ENCODE measurements at regions not wholly inside any gene's neighbourhood (a gene's known extent, or its start where the extent isn't known, plus 50 kb on each side); places are given as distances from the start of the nearest gene placed in this dataset.
"Not testable (repeated sequence)": the region's sequence is repeated elsewhere in the genome, so short reads cannot be mapped to it uniquely, and the experiment has no call there.

- not testable (repeated sequence) for H3K36me3 ChIP-seq (ENCODE audit: control insufficient read depth, insufficient read depth, low read length); H3K4me1 ChIP-seq (ENCODE audit: control insufficient read depth, insufficient read depth, low read length); H3K9ac ChIP-seq (ENCODE audit: low read depth, low read length); H3K27me3 ChIP-seq (ENCODE audit: control insufficient read depth, insufficient read depth, low read length); H3K4me3 ChIP-seq (ENCODE audit: low read depth, low read length); H3K9me3 ChIP-seq (ENCODE audit: control insufficient read depth, insufficient read depth, low read length)
These were observed 608.4 kb downstream of the ACTL7B start for GRCh38 chr9:108247391-108247790.

DNA sequence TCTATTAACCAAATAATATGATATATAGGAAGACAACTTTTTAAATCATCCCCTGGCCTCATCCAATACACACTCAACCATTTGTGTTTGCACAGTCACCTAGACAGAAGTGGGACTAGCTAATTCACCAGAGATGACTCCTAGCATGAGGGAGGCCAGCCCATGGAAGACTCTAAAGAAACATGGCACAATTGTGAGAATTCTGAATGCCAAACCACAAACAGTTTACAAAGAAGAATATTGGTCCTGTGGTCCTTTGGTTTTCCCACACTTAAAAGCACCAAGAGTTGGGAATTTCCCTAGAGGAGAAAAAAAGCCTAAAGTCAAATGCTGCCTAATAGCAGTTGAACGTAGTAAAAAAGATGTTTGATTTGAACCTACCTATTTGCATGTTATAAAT, 609.9 kb downstream of the ACTL7B start:
- Histone ChIP-seq H3K36me3 (ENCODE audit: control insufficient read depth, insufficient read depth, low read length) (no peaks in the 10 kb centered on the region), H3K27me3 (ENCODE audit: control insufficient read depth, insufficient read depth, low read length) (no peaks in the 10 kb centered on the region), H3K9me3 (ENCODE audit: control insufficient read depth, insufficient read depth, low read length) (no peaks in the 10 kb centered on the region), H3K4me1 (ENCODE audit: control insufficient read depth, insufficient read depth, low read length) (no peaks in the 10 kb centered on the region), H3K4me3 (ENCODE audit: low read depth, low read length) (no peak overlapping the region), H3K9ac (ENCODE audit: low read depth, low read length) (no peak overlapping the region)

DNA sequence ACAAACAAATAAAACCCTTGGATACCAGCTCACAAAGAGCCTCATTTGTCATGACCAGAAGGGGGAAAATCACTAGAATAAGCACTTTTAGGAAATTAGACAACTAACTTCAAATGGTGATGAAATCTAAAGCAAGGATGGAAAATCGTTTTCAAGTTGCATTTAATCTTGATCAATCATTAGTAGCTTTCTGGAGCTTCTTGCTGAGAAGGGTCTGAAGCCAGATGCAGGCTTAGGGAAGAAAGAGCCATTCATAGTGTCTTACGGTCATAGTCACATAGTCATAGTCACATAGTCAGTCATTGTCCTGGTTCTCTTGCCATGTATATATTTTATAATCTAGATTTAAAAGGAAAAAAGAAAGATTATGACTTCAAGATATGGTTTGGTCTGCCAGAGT, 610.5 kb downstream of the ACTL7B start:
- no peak overlapping the region for H3K9ac ChIP-seq (ENCODE audit: low read depth, low read length)
- no peak overlapping the region for H3K4me3 ChIP-seq (ENCODE audit: low read depth, low read length)
- no peaks in the 10 kb centered on the region for H3K9me3 ChIP-seq (ENCODE audit: control insufficient read depth, insufficient read depth, low read length)

DNA sequence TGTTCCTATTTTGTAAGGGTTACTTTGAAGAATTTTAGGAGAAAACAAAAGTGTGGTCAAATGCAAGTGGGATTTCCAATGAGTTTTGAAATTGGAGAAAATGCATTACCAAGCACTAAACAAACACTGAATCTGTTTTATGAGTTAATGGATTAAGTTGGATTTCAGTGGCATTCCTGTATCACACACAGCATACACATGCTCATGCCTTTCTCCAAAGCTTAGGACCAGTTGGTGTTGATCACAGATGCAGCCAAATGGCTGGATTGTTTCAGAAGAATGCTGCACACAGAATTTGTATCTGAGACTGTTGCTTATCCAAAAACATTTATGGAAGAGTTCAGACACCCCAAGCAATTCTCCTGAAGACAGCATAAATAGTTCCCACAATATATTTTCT, 611.1 kb downstream of the ACTL7B start:
- Histone ChIP-seq H3K9me3 (ENCODE audit: control insufficient read depth, insufficient read depth, low read length) (no peaks in the 10 kb centered on the region), H3K36me3 (ENCODE audit: control insufficient read depth, insufficient read depth, low read length) (no peaks in the 10 kb centered on the region), H3K4me1 (ENCODE audit: control insufficient read depth, insufficient read depth, low read length) (no peaks in the 10 kb centered on the region), H3K4me3 (ENCODE audit: low read depth, low read length) (no peak overlapping the region), H3K9ac (ENCODE audit: low read depth, low read length) (no peak overlapping the region), H3K27me3 (ENCODE audit: control insufficient read depth, insufficient read depth, low read length) (no peaks in the 10 kb centered on the region)

More for the DNA sequence above, 610.5 kb downstream of the ACTL7B start:
- Histone ChIP-seq H3K27me3 (ENCODE audit: control insufficient read depth, insufficient read depth, low read length) (no peaks in the 10 kb centered on the region), H3K36me3 (ENCODE audit: control insufficient read depth, insufficient read depth, low read length) (no peaks in the 10 kb centered on the region), H3K4me1 (ENCODE audit: control insufficient read depth, insufficient read depth, low read length) (no peaks in the 10 kb centered on the region)

DNA sequence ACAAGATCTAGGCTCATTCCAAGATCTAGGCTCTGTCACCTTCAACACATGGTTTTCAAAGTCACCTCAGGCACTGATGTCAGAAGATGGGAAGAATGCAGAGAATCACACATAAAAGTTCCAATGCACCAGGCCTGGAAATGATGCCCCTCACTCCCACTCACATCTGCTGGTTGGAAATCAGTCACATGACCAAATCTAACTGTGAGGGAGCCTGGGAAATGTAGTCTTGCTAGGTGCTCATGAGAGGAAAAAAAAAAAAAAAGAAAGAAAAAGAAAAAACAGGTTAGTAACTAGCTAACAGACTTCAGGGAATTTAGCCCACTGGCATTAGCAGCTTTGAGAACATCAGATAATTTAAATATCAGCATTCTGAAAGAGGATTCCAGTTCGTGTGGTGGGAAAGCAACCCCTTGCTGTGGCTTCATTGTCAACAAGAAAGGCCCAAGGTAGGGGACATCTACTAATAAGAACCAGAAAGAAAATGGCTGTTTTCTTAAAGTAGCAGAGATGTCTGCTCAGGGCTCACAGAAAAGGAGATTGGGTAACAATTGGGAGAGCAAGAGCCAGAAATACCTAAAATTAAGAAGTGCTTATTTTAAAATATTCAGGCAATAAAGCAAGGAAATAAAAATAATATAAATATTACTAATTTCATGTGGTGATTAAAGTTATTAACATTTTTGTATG, 614.3 kb downstream of the ACTL7B start:
- no peaks in the 10 kb centered on the region for H3K4me1 ChIP-seq (ENCODE audit: control insufficient read depth, insufficient read depth, low read length)

DNA sequence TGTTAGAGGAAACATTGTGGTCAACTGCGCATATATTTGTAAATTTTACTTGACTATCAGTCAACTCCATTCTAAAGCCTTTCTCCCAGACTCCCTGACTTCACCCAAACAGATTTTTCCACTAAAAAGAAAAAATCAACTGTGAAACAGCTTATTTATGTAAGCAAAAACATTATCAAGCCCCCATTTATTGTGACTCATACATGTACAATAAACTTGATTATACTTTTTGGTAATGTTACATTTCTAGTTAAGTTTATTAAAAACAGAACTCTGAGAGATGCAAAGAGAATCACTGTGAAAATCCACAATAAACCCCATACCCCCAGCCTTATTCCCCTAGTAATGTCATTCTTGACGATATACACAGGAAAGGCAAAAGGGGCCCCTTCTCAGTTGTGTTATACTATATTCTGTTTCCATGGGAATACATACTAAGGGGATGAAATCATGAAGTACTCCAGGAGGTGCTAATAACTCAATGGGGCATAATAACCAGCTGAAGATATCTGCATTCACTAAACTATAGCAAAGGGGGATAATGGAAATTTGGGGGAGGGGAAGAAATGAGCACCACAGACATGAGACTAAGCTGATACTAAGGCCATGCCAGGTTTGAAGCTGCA, 616.0 kb downstream of the ACTL7B start:
- no peaks in the 10 kb centered on the region for H3K27me3 ChIP-seq (ENCODE audit: control insufficient read depth, insufficient read depth, low read length)
- H3K4me3 ChIP-seq (ENCODE audit: low read depth, low read length): no peak overlapping the region
- H3K36me3 ChIP-seq (ENCODE audit: control insufficient read depth, insufficient read depth, low read length): no peaks in the 10 kb centered on the region
- no peaks in the 10 kb centered on the region for H3K4me1 ChIP-seq (ENCODE audit: control insufficient read depth, insufficient read depth, low read length)
- H3K9me3 ChIP-seq (ENCODE audit: control insufficient read depth, insufficient read depth, low read length): no peaks in the 10 kb centered on the region
- H3K9ac ChIP-seq (ENCODE audit: low read depth, low read length): no peak overlapping the region

More for the DNA sequence above, 614.3 kb downstream of the ACTL7B start:
- H3K27me3 ChIP-seq (ENCODE audit: control insufficient read depth, insufficient read depth, low read length): no peaks in the 10 kb centered on the region
- H3K9me3 ChIP-seq (ENCODE audit: control insufficient read depth, insufficient read depth, low read length): no peaks in the 10 kb centered on the region
- no peaks in the 10 kb centered on the region for H3K36me3 ChIP-seq (ENCODE audit: control insufficient read depth, insufficient read depth, low read length)
- H3K4me3 ChIP-seq (ENCODE audit: low read depth, low read length): no peak overlapping the region
- H3K9ac ChIP-seq (ENCODE audit: low read depth, low read length): no peak overlapping the region

DNA sequence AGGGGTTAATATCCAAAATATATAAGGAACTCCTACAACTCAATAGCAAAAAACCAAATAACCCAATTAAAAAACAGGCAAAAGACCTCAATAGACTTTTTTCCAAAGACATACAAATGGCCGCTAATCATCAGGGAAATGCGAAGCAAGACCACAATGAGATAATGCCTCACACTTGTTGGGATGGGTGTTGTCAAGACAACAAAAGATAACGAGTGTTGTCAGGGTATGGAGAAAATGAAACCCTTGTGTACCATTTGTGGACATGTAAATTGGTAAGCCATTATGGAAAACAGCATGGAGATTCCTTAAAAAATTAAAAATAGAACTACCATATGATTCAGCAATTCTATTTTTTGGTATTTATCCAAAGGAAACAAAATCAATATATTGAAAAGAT, 620.2 kb downstream of the ACTL7B start:
- Histone ChIP-seq H3K9me3 (ENCODE audit: control insufficient read depth, insufficient read depth, low read length) (no peaks in the 10 kb centered on the region), H3K27me3 (ENCODE audit: control insufficient read depth, insufficient read depth, low read length) (no peaks in the 10 kb centered on the region), H3K9ac (ENCODE audit: low read depth, low read length) (no peak overlapping the region), H3K4me3 (ENCODE audit: low read depth, low read length) (no peak overlapping the region), H3K36me3 (ENCODE audit: control insufficient read depth, insufficient read depth, low read length) (no peaks in the 10 kb centered on the region), H3K4me1 (ENCODE audit: control insufficient read depth, insufficient read depth, low read length) (no peaks in the 10 kb centered on the region)

- no peak overlapping the region for H3K9ac ChIP-seq (ENCODE audit: low read depth, low read length)
- no peaks in the 10 kb centered on the region for H3K27me3 ChIP-seq (ENCODE audit: control insufficient read depth, insufficient read depth, low read length)
- no peak overlapping the region for H3K4me3 ChIP-seq (ENCODE audit: low read depth, low read length)
- no peaks in the 10 kb centered on the region for H3K4me1 ChIP-seq (ENCODE audit: control insufficient read depth, insufficient read depth, low read length)
- no peaks in the 10 kb centered on the region for H3K9me3 ChIP-seq (ENCODE audit: control insufficient read depth, insufficient read depth, low read length)
- H3K36me3 ChIP-seq (ENCODE audit: control insufficient read depth, insufficient read depth, low read length): no peaks in the 10 kb centered on the region
These were observed 621.0 kb downstream of the ACTL7B start for GRCh38 chr9:108234811-108235210.

DNA sequence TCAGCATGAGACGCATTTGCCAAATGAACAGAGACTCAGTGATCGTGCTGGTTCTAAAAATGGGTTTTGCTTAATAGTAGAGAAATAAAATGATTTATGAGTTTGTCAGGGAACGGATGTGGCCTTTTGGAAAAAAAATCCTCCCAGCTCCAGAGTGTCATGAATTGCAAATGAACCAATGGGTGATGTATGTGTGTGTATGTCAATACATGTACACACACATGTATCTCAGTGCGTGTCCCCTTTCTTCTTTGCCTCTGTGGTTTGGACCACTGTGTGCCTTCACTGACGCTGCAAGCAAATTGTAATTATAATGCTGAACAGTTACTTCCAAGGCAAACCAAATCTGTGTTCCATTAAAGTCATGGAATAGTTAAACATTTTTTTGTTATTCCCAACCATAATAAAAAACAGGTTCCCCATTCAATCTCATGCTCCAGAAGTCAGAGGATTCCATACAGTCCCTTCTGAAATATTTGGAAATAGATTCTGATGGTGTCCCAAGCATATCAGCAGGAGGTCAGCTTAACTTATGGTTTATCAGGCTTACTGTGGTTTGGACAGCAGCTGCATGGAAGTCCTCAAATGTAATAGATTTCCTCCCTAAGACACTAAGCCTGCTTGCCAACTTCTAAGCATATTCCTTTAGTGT, 630.5 kb downstream of the ACTL7B start:
- H3K27me3 ChIP-seq (ENCODE audit: control insufficient read depth, insufficient read depth, low read length): no peaks in the 10 kb centered on the region
- H3K36me3 ChIP-seq (ENCODE audit: control insufficient read depth, insufficient read depth, low read length): no peaks in the 10 kb centered on the region
- peaks cover 5% of the 10 kb centered on the region for H3K4me1 ChIP-seq (ENCODE audit: control insufficient read depth, insufficient read depth, low read length)
- H3K4me3 ChIP-seq (ENCODE audit: low read depth, low read length): no peak overlapping the region
- H3K9ac ChIP-seq (ENCODE audit: low read depth, low read length): no peak overlapping the region
- no peaks in the 10 kb centered on the region for H3K9me3 ChIP-seq (ENCODE audit: control insufficient read depth, insufficient read depth, low read length)

- H3K4me3 ChIP-seq (ENCODE audit: low read depth, low read length): no peak overlapping the region
- H3K4me1 ChIP-seq (ENCODE audit: control insufficient read depth, insufficient read depth, low read length): peaks cover 5% of the 10 kb centered on the region
- no peaks in the 10 kb centered on the region for H3K9me3 ChIP-seq (ENCODE audit: control insufficient read depth, insufficient read depth, low read length)
- no peaks in the 10 kb centered on the region for H3K27me3 ChIP-seq (ENCODE audit: control insufficient read depth, insufficient read depth, low read length)
- no peak overlapping the region for H3K9ac ChIP-seq (ENCODE audit: low read depth, low read length)
- no peaks in the 10 kb centered on the region for H3K36me3 ChIP-seq (ENCODE audit: control insufficient read depth, insufficient read depth, low read length)
These were observed 631.1 kb downstream of the ACTL7B start for GRCh38 chr9:108224716-108225115.

- Histone ChIP-seq H3K4me3 (ENCODE audit: low read depth, low read length) (no peak overlapping the region), H3K9me3 (ENCODE audit: control insufficient read depth, insufficient read depth, low read length) (no peaks in the 10 kb centered on the region), H3K4me1 (ENCODE audit: control insufficient read depth, insufficient read depth, low read length) (no peaks in the 10 kb centered on the region), H3K27me3 (ENCODE audit: control insufficient read depth, insufficient read depth, low read length) (no peaks in the 10 kb centered on the region), H3K9ac (ENCODE audit: low read depth, low read length) (no peak overlapping the region), H3K36me3 (ENCODE audit: control insufficient read depth, insufficient read depth, low read length) (no peaks in the 10 kb centered on the region)
These were observed 636.1 kb downstream of the ACTL7B start for GRCh38 chr9:108219664-108220063.

All from iPS-15b (cell line).